IMR-90 (cell line): ENCODE measurements at regions not wholly inside any gene's neighbourhood (a gene's known extent, or its start where the extent isn't known, plus 50 kb on each side); places are given as distances from the start of the nearest gene placed in this dataset.

Experiments
- ATAC-seq: fragments of 200-7000 bp; cut with Tn5 transposase; 2 replicates; pipeline ENCODE4 v1.9.1; 2020; ENCODE audit warnings: low read depth, mild to moderate bottlenecking, moderate library complexity
- BruUV-seq: library from RNA; stranded (reverse); fragments of 400-500 nt; replicated peaks from 2 replicates; lab custom pipeline; 2021; lab: Mats Ljungman, UMichigan
- CTCF ChIA-PET: fragments of 300-600 bp; formaldehyde crosslinking; extraction: SDS; loops from one replicate; lab custom pipeline; 2021; ENCODE audit warnings: antibody characterized with exemption; lab: Yijun Ruan, JAX
- POLR2A ChIA-PET: fragments of 300-600 bp; sonication (Branson Sonifier 250); formaldehyde crosslinking; loops from one replicate; lab custom pipeline; 2022; ENCODE audit warnings: antibody characterized with exemption; ENCODE audit not compliant: unreplicated experiment; lab: Charles Lee
- DNase-seq: peaks from one replicate; pipeline ENCODE4 v3.0.0; 2013
- H2AFZ ChIP-seq: replicated peaks from 2 replicates; pipeline ENCODE3; 2013; ENCODE audit warnings: low read length, mild to moderate bottlenecking; ENCODE audit not compliant: poor library complexity
- H2AK5ac ChIP-seq: 2 replicates; pipeline ENCODE4 v1.6.1; 2013; ENCODE audit warnings: low read depth, low read length, inconsistent platforms
- H2AK9ac ChIP-seq: replicated peaks from 2 replicates; pipeline ENCODE3; 2013; ENCODE audit warnings: mild to moderate bottlenecking, low read depth, low read length, moderate library complexity; ENCODE audit not compliant: poor library complexity
- H2BK120ac ChIP-seq: 2 replicates; pipeline ENCODE4 v1.6.1; 2013; ENCODE audit warnings: low read depth, low read length, inconsistent platforms
- H2BK15ac ChIP-seq: 3 replicates; pipeline ENCODE4 v1.6.1; 2013; ENCODE audit warnings: low read depth, low read length, inconsistent platforms
- H2BK20ac ChIP-seq: 2 replicates; pipeline ENCODE4 v1.6.1; 2013; ENCODE audit warnings: low read depth, mild to moderate bottlenecking, inconsistent platforms, low read length, moderate library complexity
- H2BK5ac ChIP-seq: 2 replicates; pipeline ENCODE4 v1.6.1; 2013; ENCODE audit warnings: mild to moderate bottlenecking, low read depth, low read length, inconsistent platforms; ENCODE audit not compliant: poor library complexity, severe bottlenecking
- H3K14ac ChIP-seq: replicated peaks from 2 replicates; pipeline ENCODE4 v1.6.1; 2013; ENCODE audit warnings: low read depth, low read length, inconsistent platforms
- H3K18ac ChIP-seq: 2 replicates; pipeline ENCODE4 v1.6.1; 2013; ENCODE audit warnings: low read depth, low read length, control low read depth
- H3K23ac ChIP-seq: 2 replicates; pipeline ENCODE4 v1.6.1; 2013; ENCODE audit warnings: low read depth, low read length, inconsistent platforms
- H3K27ac ChIP-seq: 2 replicates; pipeline ENCODE4 v1.5.1; 2013; ENCODE audit warnings: mild to moderate bottlenecking, control low read depth, low read length; ENCODE audit not compliant: insufficient read depth
- H3K27me3 ChIP-seq: 2 replicates; pipeline ENCODE4 v1.6.1; 2013; ENCODE audit warnings: low read length; ENCODE audit not compliant: control insufficient read depth, insufficient read depth
- H3K36me3 ChIP-seq: 2 replicates; pipeline ENCODE4 v1.6.1; 2013; ENCODE audit warnings: low read length, mixed read lengths; ENCODE audit not compliant: control insufficient read depth, insufficient read depth
- H3K4ac ChIP-seq: 2 replicates; pipeline ENCODE4 v1.6.1; 2013; ENCODE audit warnings: low read depth, low read length, inconsistent platforms
- H3K4me1 ChIP-seq: 2 replicates; pipeline ENCODE4 v1.6.1; 2013; ENCODE audit warnings: low read length, mixed read lengths; ENCODE audit not compliant: control insufficient read depth, insufficient read depth
- H3K4me2 ChIP-seq: 2 replicates; pipeline ENCODE4 v1.6.1; 2013; ENCODE audit warnings: low read depth, mild to moderate bottlenecking, control low read depth, low read length, moderate library complexity
- H3K4me3 ChIP-seq: 2 replicates; pipeline ENCODE4 v1.5.1; 2013; ENCODE audit warnings: low read depth, mild to moderate bottlenecking, control low read depth, low read length, moderate library complexity; ENCODE audit not compliant: insufficient read depth
- H3K56ac ChIP-seq: 2 replicates; pipeline ENCODE4 v1.6.1; 2013; ENCODE audit warnings: low read length, inconsistent platforms; ENCODE audit not compliant: insufficient read depth; ENCODE audit errors: extremely low read depth
- H3K79me1 ChIP-seq, 2 experiments: 2 replicates each; pipeline ENCODE4 v1.6.1; 2013; ENCODE audit warnings: low read length in 2 of 2, inconsistent platforms in 1 of 2, low read depth in 1 of 2
- H3K9ac ChIP-seq: 2 replicates; pipeline ENCODE4 v1.6.1; 2013; ENCODE audit warnings: low read depth, low read length, control low read depth
- H3K9me1 ChIP-seq: 2 replicates; pipeline ENCODE4 v1.6.1; 2013; ENCODE audit warnings: low read length, inconsistent platforms; ENCODE audit not compliant: insufficient read depth
- H3K9me3 ChIP-seq: 2 replicates; pipeline ENCODE4 v1.6.1; 2013; ENCODE audit warnings: low read length; ENCODE audit not compliant: control insufficient read depth, insufficient read depth
- H4K20me1 ChIP-seq: 2 replicates; pipeline ENCODE4 v1.6.1; 2013; ENCODE audit warnings: low read length, inconsistent platforms; ENCODE audit not compliant: insufficient read depth
- H4K5ac ChIP-seq: 2 replicates; pipeline ENCODE4 v1.6.1; 2013; ENCODE audit warnings: mild to moderate bottlenecking, low read depth, low read length, control low read depth
- H4K8ac ChIP-seq, 2 experiments: 2 replicates each; pipeline ENCODE4 v1.6.1; 2013; ENCODE audit warnings: low read depth in 2 of 2, low read length in 2 of 2, control low read depth in 1 of 2, inconsistent platforms in 1 of 2
- H4K91ac ChIP-seq: 2 replicates; pipeline ENCODE4 v1.6.1; 2013; ENCODE audit warnings: low read depth, low read length, inconsistent platforms; ENCODE audit not compliant: insufficient read depth
- BHLHE40 ChIP-seq: fragments of 150-350 bp; IDR thresholded peaks from 2 replicates; pipeline ENCODE4 v1.6.1; 2016; ENCODE audit warnings: mild to moderate bottlenecking, low read depth, low read length
- CEBPB ChIP-seq: IDR thresholded peaks from 2 replicates; pipeline ENCODE4 v1.6.1; 2012; ENCODE audit warnings: low read depth, low read length, improper control_type of control experiment
- CHD1 ChIP-seq: IDR thresholded peaks from 2 replicates; pipeline ENCODE4 v1.6.1; 2012; ENCODE audit warnings: low read depth, low read length, improper control_type of control experiment
- CTCF ChIP-seq: conservative IDR thresholded peaks from 2 replicates; pipeline ENCODE4 v1.5.1; 2012; ENCODE audit warnings: mild to moderate bottlenecking, low read depth, low read length, improper control_type of control experiment
- ELK1 ChIP-seq: fragments of 150-350 bp; IDR thresholded peaks from 2 replicates; pipeline ENCODE4 v1.6.1; 2016; ENCODE audit warnings: low read depth, mild to moderate bottlenecking, low read length, moderate library complexity, borderline replicate concordance
- MAFK ChIP-seq: IDR thresholded peaks from 2 replicates; pipeline ENCODE4 v1.6.1; 2012; ENCODE audit warnings: low read depth, low read length, improper control_type of control experiment
- MAZ ChIP-seq: IDR thresholded peaks from 2 replicates; pipeline ENCODE4 v1.6.1; 2012; ENCODE audit warnings: low read depth, mild to moderate bottlenecking, low read length, improper control_type of control experiment, moderate library complexity, borderline replicate concordance
- MXI1 ChIP-seq: IDR thresholded peaks from 2 replicates; pipeline ENCODE4 v1.6.1; 2012; ENCODE audit warnings: low read depth, mild to moderate bottlenecking, low read length, moderate library complexity, borderline replicate concordance
- POLR2A ChIP-seq: IDR thresholded peaks from 2 replicates; pipeline ENCODE4 v1.6.1; 2012; ENCODE audit warnings: mild to moderate bottlenecking, low read depth, low read length
- RAD21 ChIP-seq: IDR thresholded peaks from 2 replicates; pipeline ENCODE4 v1.6.1; 2012; ENCODE audit warnings: low read length, improper control_type of control experiment
- RFX5 ChIP-seq: IDR thresholded peaks from 2 replicates; pipeline ENCODE4 v1.8.0; 2012; ENCODE audit warnings: low read depth, mild to moderate bottlenecking, low read length, moderate library complexity
- SMC3 ChIP-seq: fragments of 150-350 bp; IDR thresholded peaks from 2 replicates; pipeline ENCODE4 v1.6.1; 2016; ENCODE audit warnings: low read depth, mild to moderate bottlenecking, antibody characterized with exemption, low read length, moderate library complexity
- USF2 ChIP-seq: fragments of 150-350 bp; IDR thresholded peaks from 2 replicates; pipeline ENCODE4 v1.6.1; 2017; ENCODE audit warnings: mild to moderate bottlenecking, antibody characterized with exemption, low read length, low read depth
- WGBS, 2 experiments: methylation state at CpG; one replicate each; pipeline versions ENCODE4 v1.1.5 to v1.1.7; 2013; ENCODE audit warnings: missing lambda C conversion rate in 2 of 2; ENCODE audit not compliant: insufficient read length in 1 of 2; ENCODE audit errors: extremely low coverage in 2 of 2; 5-methylcytosine and 5-hydroxymethylcytosine counted together
- dilution Hi-C: fragments of 300-500 bp; cut with HindIII; formaldehyde crosslinking; loops from one replicate; pipeline ENCODE4 v1.14.3; 2018; ENCODE audit warnings: low sequenced_read_pairs; ENCODE audit not compliant: unreplicated experiment
- in situ Hi-C: fragments of 300-500 bp; cut with MboI; formaldehyde crosslinking; loops from 3 replicates; pipeline ENCODE4 v1.14.3; 2019; ENCODE audit warnings: low sequenced_read_pairs, inconsistent platforms, mixed read lengths
- intact Hi-C: fragments of 100-400 bp; cut with micrococcal nuclease; formaldehyde crosslinking; loops from 2 replicates; pipeline ENCODE4 v1.10.0; 2022

GRCh38 chr16:77617996-77618395 is 104.3 kb upstream of the NUDT7 start:
- no peak overlapping the region for H4K91ac ChIP-seq
- H3K9ac ChIP-seq: no peak overlapping the region
- in situ Hi-C loops: no loop called here
- intact Hi-C loops: no loop called here
- DNase-seq (no peak), ATAC-seq (no peak)
- H2AFZ ChIP-seq: no peak overlapping the region
- H3K27me3 ChIP-seq: no peaks in the 10 kb centered on the region
- TF ChIP-seq POLR2A (no peak), USF2 (no peak), RFX5 (no peak), CHD1 (no peak), MAZ (no peak), BHLHE40 (no peak), CTCF (no peak), RAD21 (no peak), MXI1 (no peak), ELK1 (no peak), SMC3 (no peak), CEBPB (no peak), MAFK (no peak)
- POLR2A ChIA-PET: no interaction called here
- no peak overlapping the region for H3K14ac ChIP-seq
- H2BK15ac ChIP-seq: no peak overlapping the region
- no peak overlapping the region for H2AK9ac ChIP-seq
- no peaks in the 10 kb centered on the region for H3K79me1 ChIP-seq
- BruUV-seq: no TSS peak
- H3K4me3 ChIP-seq: no peak overlapping the region
- no peak overlapping the region for H2BK120ac ChIP-seq
- H3K9me1 ChIP-seq: no peaks in the 10 kb centered on the region
- H4K20me1 ChIP-seq: no peaks in the 10 kb centered on the region; the same call in 1 of the 2 replicates
- no peak overlapping the region for H3K4ac ChIP-seq
- dilution Hi-C loops: no loop called here
- no peaks in the 10 kb centered on the region for H3K4me1 ChIP-seq
- no peak overlapping the region for H3K18ac ChIP-seq
- no peak overlapping the region for H2BK20ac ChIP-seq
- H3K4me2 ChIP-seq: no peak overlapping the region
- no peak overlapping the region for H3K56ac ChIP-seq
- no peaks in the 10 kb centered on the region for H3K9me3 ChIP-seq
- H3K23ac ChIP-seq: no peak overlapping the region
- no peak overlapping the region for H4K8ac ChIP-seq
- no peaks in the 10 kb centered on the region for H3K36me3 ChIP-seq
- H3K27ac ChIP-seq: no peak overlapping the region
- H2AK5ac ChIP-seq: no peak overlapping the region
- no peak overlapping the region for H2BK5ac ChIP-seq
- CTCF ChIA-PET: no interaction called here
- no peak overlapping the region for H4K5ac ChIP-seq
- WGBS, 2 experiments: 0% methylated on average over 1 of the region's 5 CpGs; no CpG with 5 or more reads in 1 of the 2 experiments
